Fibroblast of lung (primary cell): ENCODE measurements at regions not wholly inside any gene's neighbourhood (a gene's known extent, or its start where the extent isn't known, plus 50 kb on each side); places are given as distances from the start of the nearest gene placed in this dataset.
A peak's percentile ranks its signal among the peaks of the same experiment; 100 is the strongest.

Experiments
- DNase-seq, 2 donors: peaks; one replicate each; pipeline versions ENCODE4 v3.0.0 to v3.0.0-alpha.2; 2010; ENCODE audit warnings: low read depth in 2 of 2
- H2AFZ ChIP-seq: 2 replicates; pipeline ENCODE4 v1.5.1; 2012; ENCODE audit warnings: low read length, control low read depth, inconsistent platforms
- H3K27ac ChIP-seq: 2 replicates; pipeline ENCODE4 v1.5.1; 2011; ENCODE audit warnings: low read length, control low read depth; ENCODE audit not compliant: insufficient read depth
- H3K27me3 ChIP-seq: 2 replicates; pipeline ENCODE4 v1.5.1; 2011; ENCODE audit warnings: mild to moderate bottlenecking, low read length; ENCODE audit not compliant: control insufficient read depth, insufficient read depth
- H3K36me3 ChIP-seq: 2 replicates; pipeline ENCODE4 v1.5.1; 2011; ENCODE audit warnings: low read length; ENCODE audit not compliant: control insufficient read depth, insufficient read depth
- H3K4me1 ChIP-seq: 2 replicates; pipeline ENCODE4 v1.5.1; 2011; ENCODE audit warnings: low read length; ENCODE audit not compliant: control insufficient read depth, insufficient read depth; ENCODE audit errors: extremely low read depth
- H3K4me2 ChIP-seq: 2 replicates; pipeline ENCODE4 v1.5.1; 2011; ENCODE audit warnings: low read length, control low read depth; ENCODE audit not compliant: insufficient read depth; ENCODE audit errors: extremely low read depth
- H3K4me3 ChIP-seq, 4 experiments: fragments of 200-600 bp in 1 of 4; sonication (generic) in 1 of 4; replicated peaks in 1 of 4; 2 replicates each; pipeline ENCODE4 v1.5.1; 2011 to 2016; ENCODE audit warnings: low read length in 4 of 4, low read depth in 3 of 4, mild to moderate bottlenecking in 3 of 4, control low read depth in 2 of 4, inconsistent platforms in 1 of 4, mixed read lengths in 1 of 4; ENCODE audit not compliant: insufficient read depth in 1 of 4; ENCODE audit errors: control extremely low read depth in 1 of 4
- H3K79me2 ChIP-seq: 2 replicates; pipeline ENCODE4 v1.5.1; 2012; ENCODE audit warnings: mild to moderate bottlenecking, low read length, inconsistent platforms; ENCODE audit not compliant: control insufficient read depth, insufficient read depth
- H3K9ac ChIP-seq: 2 replicates; pipeline ENCODE4 v1.5.1; 2011; ENCODE audit warnings: mild to moderate bottlenecking, low read length, control low read depth; ENCODE audit not compliant: insufficient read depth
- H3K9me3 ChIP-seq: 2 replicates; pipeline ENCODE4 v1.5.1; 2012; ENCODE audit warnings: low read depth, low read length; ENCODE audit not compliant: control insufficient read depth, insufficient read depth
- H4K20me1 ChIP-seq: 2 replicates; pipeline ENCODE4 v1.5.1; 2011; ENCODE audit warnings: low read length; ENCODE audit not compliant: control insufficient read depth, insufficient read depth; ENCODE audit errors: extremely low read depth
- EZH2 ChIP-seq: IDR thresholded peaks from 2 replicates; pipeline ENCODE4 v1.5.1; 2012; ENCODE audit warnings: low read length, control low read depth, mild to moderate bottlenecking; ENCODE audit errors: missing control alignments
- TF ChIP-seq, protein P1 (sequence below), 2 donors: IDR thresholded peaks in 1 of 2; conservative IDR thresholded peaks in 1 of 2; 1 replicate in 1 of 2; 2 replicates in 1 of 2; pipeline ENCODE4 v1.5.1; 2011 to 2012; ENCODE audit warnings: low read length in 2 of 2, control low read depth in 1 of 2, inconsistent platforms in 1 of 2, low read depth in 1 of 2, mild to moderate bottlenecking in 1 of 2

DNA sequence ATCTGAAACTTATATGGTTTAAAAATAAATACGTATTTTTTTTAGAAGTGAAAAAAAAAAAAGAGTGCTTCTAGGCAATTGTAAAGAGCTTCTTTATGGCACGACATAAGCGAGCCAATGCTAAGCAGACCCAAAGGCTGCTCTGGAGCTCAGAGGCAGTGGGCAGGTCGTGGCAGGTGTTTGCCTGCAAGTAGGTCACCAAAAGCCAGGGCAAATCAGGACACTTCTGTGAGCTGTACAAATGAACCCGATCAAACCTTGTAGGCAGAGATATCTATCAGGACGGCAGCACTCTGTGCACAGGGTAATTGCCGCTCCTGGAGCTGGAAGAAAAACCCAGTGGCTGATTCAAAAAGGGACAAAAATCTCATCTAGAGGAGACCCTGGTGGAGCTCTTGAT, 75.9 kb downstream of the IRX2 start:
- Histone ChIP-seq H3K9ac (no peak overlapping the region), H3K4me3 (no peak overlapping the region), H3K27me3 (no peaks in the 10 kb centered on the region), H3K4me2 (no peak overlapping the region), H2AFZ (no peak overlapping the region), H4K20me1 (no peaks in the 10 kb centered on the region), H3K27ac (no peak overlapping the region), H3K9me3 (no peaks in the 10 kb centered on the region), H3K4me1 (no peaks in the 10 kb centered on the region), H3K36me3 (no peaks in the 10 kb centered on the region), H3K79me2 (no peaks in the 10 kb centered on the region)
- TF ChIP-seq, protein P1, sequence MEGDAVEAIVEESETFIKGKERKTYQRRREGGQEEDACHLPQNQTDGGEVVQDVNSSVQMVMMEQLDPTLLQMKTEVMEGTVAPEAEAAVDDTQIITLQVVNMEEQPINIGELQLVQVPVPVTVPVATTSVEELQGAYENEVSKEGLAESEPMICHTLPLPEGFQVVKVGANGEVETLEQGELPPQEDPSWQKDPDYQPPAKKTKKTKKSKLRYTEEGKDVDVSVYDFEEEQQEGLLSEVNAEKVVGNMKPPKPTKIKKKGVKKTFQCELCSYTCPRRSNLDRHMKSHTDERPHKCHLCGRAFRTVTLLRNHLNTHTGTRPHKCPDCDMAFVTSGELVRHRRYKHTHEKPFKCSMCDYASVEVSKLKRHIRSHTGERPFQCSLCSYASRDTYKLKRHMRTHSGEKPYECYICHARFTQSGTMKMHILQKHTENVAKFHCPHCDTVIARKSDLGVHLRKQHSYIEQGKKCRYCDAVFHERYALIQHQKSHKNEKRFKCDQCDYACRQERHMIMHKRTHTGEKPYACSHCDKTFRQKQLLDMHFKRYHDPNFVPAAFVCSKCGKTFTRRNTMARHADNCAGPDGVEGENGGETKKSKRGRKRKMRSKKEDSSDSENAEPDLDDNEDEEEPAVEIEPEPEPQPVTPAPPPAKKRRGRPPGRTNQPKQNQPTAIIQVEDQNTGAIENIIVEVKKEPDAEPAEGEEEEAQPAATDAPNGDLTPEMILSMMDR (conservative IDR thresholded peaks at IDR 0.05 in 1 of 2, IDR thresholded peaks at IDR 0.05 in 1 of 2; ENCODE audit: low read depth in 1 of 2, low read length in 2 of 2) = no peak
- no peak for TF ChIP-seq EZH2
- DNase-seq = no peak

DNA sequence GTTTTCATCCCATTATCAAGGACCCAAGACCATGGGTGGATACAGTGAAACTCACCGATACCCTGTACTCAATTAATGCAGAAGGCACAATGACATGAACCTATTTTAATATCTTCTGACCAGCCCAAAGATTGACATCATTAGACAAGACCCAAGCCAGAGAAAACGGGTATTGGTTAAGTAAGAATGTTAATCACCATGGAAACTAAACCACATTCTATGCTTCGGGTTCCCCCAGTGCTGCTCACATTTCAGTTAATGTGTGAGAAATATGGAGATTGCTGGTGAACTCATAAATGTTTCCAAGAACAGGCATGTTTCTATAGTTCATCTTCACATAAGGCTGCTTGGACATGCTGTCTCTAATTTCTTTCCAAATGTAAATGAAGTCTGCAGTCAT, 77.0 kb downstream of the IRX2 start:
- H3K4me1 ChIP-seq = no peaks in the 10 kb centered on the region
- no peaks in the 10 kb centered on the region for H3K27me3 ChIP-seq
- no peaks in the 10 kb centered on the region for H3K9me3 ChIP-seq
- DNase-seq = peak in 1 of 2 donors; percentile 64
- no peak for TF ChIP-seq EZH2
- TF ChIP-seq, protein P1 (conservative IDR thresholded peaks at IDR 0.05 in 1 of 2, IDR thresholded peaks at IDR 0.05 in 1 of 2; ENCODE audit: low read depth in 1 of 2, low read length in 2 of 2) = no peak
- H3K9ac ChIP-seq = no peak overlapping the region
- no peak overlapping the region for H3K27ac ChIP-seq
- no peaks in the 10 kb centered on the region for H4K20me1 ChIP-seq
- no peak overlapping the region for H3K4me3 ChIP-seq
- H3K36me3 ChIP-seq = no peaks in the 10 kb centered on the region
- no peak overlapping the region for H3K4me2 ChIP-seq
- H3K79me2 ChIP-seq = no peaks in the 10 kb centered on the region
- H2AFZ ChIP-seq = no peak overlapping the region

DNA sequence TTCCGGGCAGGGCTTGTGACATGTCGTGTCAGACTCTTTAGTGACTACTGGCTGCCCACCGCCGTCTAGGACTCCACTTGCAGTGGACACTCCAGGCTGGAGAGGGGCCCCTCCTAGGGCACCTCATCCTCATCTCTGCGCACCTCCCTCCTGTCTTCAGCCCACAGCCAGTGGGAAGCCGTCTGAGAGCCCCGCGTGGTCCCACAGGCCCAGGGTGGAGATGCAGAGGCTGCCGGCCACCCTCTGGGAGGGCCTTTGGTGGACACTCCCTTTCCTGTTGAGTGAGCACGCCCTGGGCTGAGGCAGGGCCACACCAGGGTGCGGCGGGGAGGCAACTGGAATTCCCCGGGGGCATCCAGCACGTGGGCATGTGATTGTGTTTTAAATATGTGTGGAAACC, 80.5 kb downstream of the IRX2 start:
- Histone ChIP-seq H3K4me1 (no peaks in the 10 kb centered on the region), H3K27me3 (no peaks in the 10 kb centered on the region), H3K27ac (no peak overlapping the region), H3K4me3 (no peak overlapping the region), H3K4me2 (no peak overlapping the region), H4K20me1 (no peaks in the 10 kb centered on the region), H3K79me2 (no peaks in the 10 kb centered on the region), H2AFZ (no peak overlapping the region), H3K36me3 (no peaks in the 10 kb centered on the region), H3K9me3 (peaks cover 3% of the 10 kb centered on the region), H3K9ac (no peak overlapping the region)
- no peak for DNase-seq
- TF ChIP-seq, protein P1 (conservative IDR thresholded peaks at IDR 0.05 in 1 of 2, IDR thresholded peaks at IDR 0.05 in 1 of 2; ENCODE audit: low read depth in 1 of 2, low read length in 2 of 2) = no peak
- TF ChIP-seq EZH2 = no peak
